ENCODE measurements at regions not wholly inside any gene's neighbourhood (a gene's known extent, or its start where the extent isn't known, plus 50 kb on each side); places are given as distances from the start of the nearest gene placed in this dataset.

GRCh38 chr7:46175221-46175620 is 254.1 kb upstream of the IGFBP3 start:
- ChIA-PET CTCF (no interaction called here), POLR2A (no interaction called here)
- H3K36me3 ChIP-seq (ENCODE audit: control insufficient read depth, insufficient read depth, low read length), result no peaks in the 10 kb centered on the region
- TF ChIP-seq CTCF (IDR thresholded peaks at IDR 0.05; ENCODE audit: insufficient read depth, low read depth, low read length), result no peak
- no peaks in the 10 kb centered on the region for H3K27me3 ChIP-seq (ENCODE audit: control insufficient read depth, insufficient read depth, low read length)
- DNase-seq (ENCODE audit: low read depth), result no peak
- H3K4me3 ChIP-seq (ENCODE audit: low read depth, low read length), result no peak overlapping the region

GRCh38 chr7:46174196-46174580 is 253.1 kb upstream of the IGFBP3 start:
- no peak overlapping the region for H3K4me3 ChIP-seq (ENCODE audit: low read depth, low read length)
- no peaks in the 10 kb centered on the region for H3K27me3 ChIP-seq (ENCODE audit: control insufficient read depth, insufficient read depth, low read length)
- DNase-seq (ENCODE audit: low read depth), result no peak
- CTCF ChIA-PET, result no interaction called here
- TF ChIP-seq CTCF (IDR thresholded peaks at IDR 0.05; ENCODE audit: insufficient read depth, low read depth, low read length), result no peak
- H3K36me3 ChIP-seq (ENCODE audit: control insufficient read depth, insufficient read depth, low read length), result no peaks in the 10 kb centered on the region
- POLR2A ChIA-PET, result no interaction called here

- Histone ChIP-seq H3K36me3 (ENCODE audit: control insufficient read depth, insufficient read depth, low read length) (no peaks in the 10 kb centered on the region), H3K4me3 (ENCODE audit: low read depth, low read length) (no peak overlapping the region), H3K27me3 (ENCODE audit: control insufficient read depth, insufficient read depth, low read length) (no peaks in the 10 kb centered on the region)
- ChIA-PET POLR2A (no interaction called here), CTCF (interaction anchor here (1.0 kb wide), 1 partner anchor 150 kb away, joined by 3 read pairs; no protein-coding TSS in a partner anchor)
- TF ChIP-seq CTCF (IDR thresholded peaks at IDR 0.05; ENCODE audit: insufficient read depth, low read depth, low read length), result no peak
- no peak for DNase-seq (ENCODE audit: low read depth)
These were observed 252.6 kb upstream of the IGFBP3 start for GRCh38 chr7:46173476-46174195.

GRCh38 chr7:46170792-46171191 is 249.7 kb upstream of the IGFBP3 start:
- H3K27me3 ChIP-seq (ENCODE audit: control insufficient read depth, insufficient read depth, low read length), result no peaks in the 10 kb centered on the region
- no peak for TF ChIP-seq CTCF (IDR thresholded peaks at IDR 0.05; ENCODE audit: insufficient read depth, low read depth, low read length)
- CTCF ChIA-PET, result interaction anchor here (0.6 kb wide), 1 partner anchor 524 kb away, joined by 3 read pairs; no protein-coding TSS in a partner anchor
- H3K36me3 ChIP-seq (ENCODE audit: control insufficient read depth, insufficient read depth, low read length), result no peaks in the 10 kb centered on the region
- DNase-seq (ENCODE audit: low read depth), result no peak
- no peak overlapping the region for H3K4me3 ChIP-seq (ENCODE audit: low read depth, low read length)
- POLR2A ChIA-PET, result no interaction called here

- POLR2A ChIA-PET, result no interaction called here
- no peaks in the 10 kb centered on the region for H3K36me3 ChIP-seq (ENCODE audit: control insufficient read depth, insufficient read depth, low read length)
These were observed 248.9 kb upstream of the IGFBP3 start for GRCh38 chr7:46170021-46170420.

More at GRCh38 chr7:46170021-46170420, 248.9 kb upstream of the IGFBP3 start:
- Histone ChIP-seq H3K4me3 (ENCODE audit: low read depth, low read length) (no peak overlapping the region), H3K27me3 (ENCODE audit: control insufficient read depth, insufficient read depth, low read length) (no peaks in the 10 kb centered on the region)
- DNase-seq (ENCODE audit: low read depth), result no peak
- CTCF ChIA-PET, result no interaction called here
- no peak for TF ChIP-seq CTCF (IDR thresholded peaks at IDR 0.05; ENCODE audit: insufficient read depth, low read depth, low read length)
